Thymus (tissue), 11 donors: ENCODE measurements at regions not wholly inside any gene's neighbourhood (a gene's known extent, or its start where the extent isn't known, plus 50 kb on each side); places are given as distances from the start of the nearest gene placed in this dataset.

Source experiments
- DNase-seq, 9 donors: peaks; one replicate each; pipeline ENCODE4 v3.0.0-alpha.2; 2013; ENCODE audit warnings: low spot score in 9 of 9, low read depth in 6 of 9, missing footprints in 1 of 9
- H3K27ac ChIP-seq, 2 donors: one replicate each; pipeline ENCODE4 v1.5.1; 2013; ENCODE audit warnings: control low read depth in 1 of 2, low read depth in 1 of 2, low read length in 1 of 2, mild to moderate bottlenecking in 1 of 2, moderate library complexity in 1 of 2
- H3K27me3 ChIP-seq, 2 donors: one replicate each; pipeline ENCODE4 v1.5.1; 2013; ENCODE audit warnings: low read length in 1 of 2; ENCODE audit not compliant: control insufficient read depth in 2 of 2, insufficient read depth in 1 of 2
- H3K36me3 ChIP-seq, 2 donors: one replicate each; pipeline ENCODE4 v1.5.1; 2013; ENCODE audit warnings: low read length in 1 of 2, mild to moderate bottlenecking in 1 of 2, moderate library complexity in 1 of 2; ENCODE audit not compliant: control insufficient read depth in 2 of 2, insufficient read depth in 2 of 2
- H3K4me1 ChIP-seq, 2 donors: one replicate each; pipeline ENCODE4 v1.5.1; 2013; ENCODE audit warnings: low read length in 2 of 2; ENCODE audit not compliant: control insufficient read depth in 2 of 2, insufficient read depth in 2 of 2
- H3K4me3 ChIP-seq, 2 donors: one replicate each; pipeline ENCODE4 v1.5.1; 2013; ENCODE audit warnings: low read length in 2 of 2, control low read depth in 1 of 2, mild to moderate bottlenecking in 1 of 2
- H3K9me3 ChIP-seq, 2 donors: one replicate each; pipeline ENCODE4 v1.5.1; 2013; ENCODE audit warnings: low read length in 1 of 2, mild to moderate bottlenecking in 1 of 2; ENCODE audit not compliant: control insufficient read depth in 2 of 2, insufficient read depth in 1 of 2
- WGBS: extraction: QIAGEN DNeasy Blood & Tissue Kit; methylation state at CpG from one replicate; pipeline ENCODE4 v1.1.7; 2013; 5-methylcytosine and 5-hydroxymethylcytosine counted together
- donor health status: healthy.

DNA sequence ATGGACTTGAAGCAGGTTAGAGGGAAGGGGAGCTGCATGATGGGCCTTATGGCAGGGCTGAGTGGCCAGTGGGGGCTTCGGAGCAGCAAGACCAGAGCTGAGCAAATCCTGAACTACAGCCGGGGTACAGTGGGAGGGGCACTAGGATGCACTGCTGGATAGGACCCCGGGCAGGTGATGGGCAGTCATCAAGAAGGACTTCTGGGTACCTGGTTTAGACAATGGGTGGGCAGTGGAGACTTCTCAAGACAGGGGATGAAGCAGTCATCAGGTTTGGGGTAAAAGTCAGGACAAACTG, 507.4 kb upstream of the MYT1L start:
- Histone ChIP-seq H3K4me1 (peaks cover 0 to 6% of the 10 kb centered on the region in 2 donors), H3K9me3 (no peaks in the 10 kb centered on the region), H3K27me3 (no peaks in the 10 kb centered on the region), H3K27ac (no peak overlapping the region), H3K4me3 (no peak overlapping the region), H3K36me3 (no peaks in the 10 kb centered on the region)
- 93% methylated on average over 3 of the region's 3 CpGs for WGBS
- no peak for DNase-seq

DNA sequence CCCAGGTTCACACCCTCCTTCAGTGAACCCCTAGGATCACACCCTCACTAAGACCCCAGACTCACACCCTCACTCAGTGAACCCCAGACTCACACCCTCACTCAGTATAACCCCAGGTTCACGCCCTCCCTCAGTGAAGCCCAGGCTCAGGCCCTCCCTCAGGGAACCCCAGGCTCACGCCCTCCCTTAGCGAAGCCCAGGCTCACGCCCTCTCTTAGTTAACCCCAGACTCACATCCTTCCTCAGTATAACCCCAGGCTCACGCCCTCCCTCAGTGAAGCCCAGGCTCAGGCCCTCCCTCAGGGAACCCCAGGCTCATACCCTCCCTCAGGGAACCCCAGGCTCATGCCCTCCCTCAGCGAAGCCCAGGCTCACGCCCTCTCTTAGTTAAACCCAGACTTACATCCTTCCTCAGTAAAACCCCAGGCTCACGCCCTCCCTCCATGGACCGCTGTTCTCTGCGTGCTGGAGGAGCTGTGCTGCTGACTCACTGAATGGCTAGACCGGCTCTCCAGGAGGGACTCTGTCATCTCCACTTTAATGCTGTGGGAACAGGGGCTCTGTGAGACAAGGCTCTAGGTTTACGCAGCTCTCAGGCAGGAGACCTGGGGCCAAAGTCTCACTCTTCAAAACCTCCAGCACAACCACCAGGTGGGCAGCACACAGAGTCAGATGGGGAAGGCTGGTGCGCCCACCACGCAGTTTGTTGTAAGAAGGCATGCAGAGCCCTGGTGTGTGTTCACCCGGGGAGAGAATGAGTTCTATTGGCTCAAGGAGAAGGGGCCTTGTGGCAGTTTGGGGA, 506.9 kb upstream of the MYT1L start:
- Histone ChIP-seq H3K27me3 (no peaks in the 10 kb centered on the region), H3K36me3 (no peaks in the 10 kb centered on the region), H3K4me3 (no peak overlapping the region), H3K27ac (no peak overlapping the region), H3K4me1 (peaks cover 0 to 6% of the 10 kb centered on the region in 2 donors), H3K9me3 (no peaks in the 10 kb centered on the region)
- WGBS = 81% methylated on average over 15 of the region's 15 CpGs
- DNase-seq = no peak

DNA sequence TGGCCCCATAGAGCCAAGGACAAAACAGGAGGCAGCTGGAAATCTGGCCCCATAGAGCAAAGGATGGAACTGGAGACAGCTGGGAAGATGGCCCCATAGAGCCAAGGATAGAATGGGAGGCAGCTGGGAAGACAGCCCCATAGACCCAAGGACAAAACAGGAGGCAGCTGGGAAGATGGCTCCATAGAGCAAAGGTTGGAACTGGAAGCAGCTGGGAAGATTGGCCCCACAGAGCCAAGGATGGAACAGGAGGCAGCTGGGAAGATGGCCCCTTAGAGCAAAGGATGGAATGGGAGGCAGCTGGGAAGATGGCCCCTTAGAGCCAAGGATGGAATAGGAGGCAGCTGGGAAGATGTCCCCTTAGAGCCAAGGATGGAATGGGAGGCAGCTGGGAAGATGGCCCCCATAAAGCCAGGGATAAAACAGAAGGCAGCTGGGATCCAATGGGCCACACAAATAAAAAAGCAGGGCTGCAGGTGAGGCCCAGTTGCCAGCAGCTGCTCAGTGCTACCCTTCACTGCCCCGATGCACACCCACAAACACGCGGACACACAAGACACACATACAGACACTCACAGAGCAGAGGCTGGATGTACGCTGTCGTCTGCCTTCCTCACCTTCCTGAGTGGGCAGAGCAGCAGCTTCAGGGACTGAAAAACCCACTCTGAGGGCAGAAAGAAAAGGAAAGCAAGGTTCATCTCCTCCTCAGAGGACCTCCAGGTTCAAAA, 505.4 kb upstream of the MYT1L start:
- no peak overlapping the region for H3K4me3 ChIP-seq
- no peak for DNase-seq
- 90% methylated on average over 5 of the region's 5 CpGs for WGBS
- H3K27ac ChIP-seq = no peak overlapping the region
- peaks cover 0 to 6% of the 10 kb centered on the region in 2 donors for H3K4me1 ChIP-seq
- H3K36me3 ChIP-seq = no peaks in the 10 kb centered on the region
- H3K9me3 ChIP-seq = no peaks in the 10 kb centered on the region
- H3K27me3 ChIP-seq = no peaks in the 10 kb centered on the region

DNA sequence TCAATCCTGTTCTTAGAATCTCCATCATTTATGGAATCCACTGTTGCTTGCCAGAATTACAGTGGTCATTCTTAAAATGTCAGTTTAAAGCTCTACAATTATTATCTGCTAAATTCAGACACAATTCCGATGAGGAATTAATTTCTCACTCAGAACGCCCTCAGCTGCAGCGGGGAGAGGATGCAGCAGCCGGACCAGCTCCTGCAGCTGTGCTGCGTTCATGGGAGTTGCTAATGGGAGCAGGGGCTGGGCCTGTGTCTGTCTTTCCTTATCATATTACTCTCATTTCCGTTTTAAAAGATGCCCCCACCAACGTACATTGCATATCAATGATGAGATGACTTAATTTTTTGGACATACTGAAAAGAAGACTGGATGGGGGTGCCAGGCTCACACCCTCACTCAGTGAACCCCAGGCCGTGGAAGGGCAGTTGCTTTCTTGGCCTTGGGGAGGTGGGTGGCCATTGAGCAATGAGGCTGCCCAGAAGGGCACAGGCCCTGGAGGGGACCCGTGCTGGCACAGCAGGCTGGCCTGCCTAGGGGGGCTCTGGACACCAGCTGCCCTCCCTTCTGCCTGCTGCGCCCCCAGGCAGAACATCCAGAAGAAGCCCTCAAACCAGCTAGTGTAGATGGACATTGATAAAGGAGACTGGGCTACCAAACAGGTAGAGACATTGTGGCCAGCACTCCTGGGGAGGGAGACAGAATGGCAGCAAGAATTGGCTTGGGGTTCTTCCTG, 503.6 kb upstream of the MYT1L start:
- DNase-seq = no peak
- H3K4me1 ChIP-seq = no peaks in the 10 kb centered on the region
- 93% methylated on average over 10 of the region's 10 CpGs for WGBS

DNA sequence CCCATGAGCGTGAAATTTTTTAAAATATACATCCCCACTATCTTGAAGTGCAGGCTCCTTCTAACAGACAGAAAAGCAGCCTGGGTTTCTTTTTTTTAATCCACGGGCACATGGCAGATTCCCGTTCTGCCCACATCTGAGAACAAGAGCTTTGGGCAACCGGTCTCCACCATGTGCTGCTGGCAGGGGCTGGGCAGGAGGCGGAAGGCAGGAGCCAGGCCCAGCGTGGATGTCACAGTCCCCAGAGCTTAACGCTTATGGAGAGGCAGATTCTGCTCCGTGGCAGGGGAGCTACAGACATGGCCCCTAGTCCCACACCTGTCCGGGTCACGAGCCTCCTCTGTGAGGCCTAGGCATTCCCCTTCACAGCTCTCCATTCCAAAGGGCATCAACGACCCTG, 503.0 kb upstream of the MYT1L start:
- Histone ChIP-seq H3K4me3 (no peak overlapping the region), H3K36me3 (no peaks in the 10 kb centered on the region), H3K27me3 (no peaks in the 10 kb centered on the region), H3K4me1 (no peaks in the 10 kb centered on the region), H3K27ac (no peak overlapping the region), H3K9me3 (no peaks in the 10 kb centered on the region)
- 89% methylated on average over 11 of the region's 11 CpGs for WGBS
- no peak for DNase-seq

More for the DNA sequence above, 503.6 kb upstream of the MYT1L start:
- Histone ChIP-seq H3K36me3 (no peaks in the 10 kb centered on the region), H3K4me3 (no peak overlapping the region), H3K9me3 (no peaks in the 10 kb centered on the region), H3K27ac (no peak overlapping the region), H3K27me3 (no peaks in the 10 kb centered on the region)

DNA sequence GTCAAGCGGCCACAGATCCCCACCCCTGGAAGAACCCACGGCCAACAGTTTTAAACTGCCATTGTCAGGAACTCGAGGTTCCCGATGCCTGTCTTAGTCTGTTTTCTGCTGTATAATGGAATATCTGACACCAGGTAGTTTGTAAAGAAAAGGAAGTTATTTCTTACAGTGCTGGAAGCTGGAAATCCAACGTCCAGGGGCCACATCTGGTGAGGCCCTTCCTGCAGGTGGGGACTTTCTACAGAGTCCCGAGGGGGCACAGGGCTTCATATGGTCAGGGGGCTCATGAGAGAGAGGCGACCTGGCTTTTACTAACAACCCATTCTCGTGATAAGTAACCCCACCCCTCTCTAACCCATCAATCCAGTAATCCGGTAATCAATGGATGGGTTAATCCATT, 501.6 kb upstream of the MYT1L start:
- Histone ChIP-seq H3K36me3 (no peaks in the 10 kb centered on the region), H3K4me3 (no peak overlapping the region), H3K4me1 (no peaks in the 10 kb centered on the region), H3K27ac (no peak overlapping the region), H3K9me3 (no peaks in the 10 kb centered on the region), H3K27me3 (no peaks in the 10 kb centered on the region)
- 88% methylated on average over 9 of the region's 9 CpGs for WGBS
- no peak for DNase-seq

DNA sequence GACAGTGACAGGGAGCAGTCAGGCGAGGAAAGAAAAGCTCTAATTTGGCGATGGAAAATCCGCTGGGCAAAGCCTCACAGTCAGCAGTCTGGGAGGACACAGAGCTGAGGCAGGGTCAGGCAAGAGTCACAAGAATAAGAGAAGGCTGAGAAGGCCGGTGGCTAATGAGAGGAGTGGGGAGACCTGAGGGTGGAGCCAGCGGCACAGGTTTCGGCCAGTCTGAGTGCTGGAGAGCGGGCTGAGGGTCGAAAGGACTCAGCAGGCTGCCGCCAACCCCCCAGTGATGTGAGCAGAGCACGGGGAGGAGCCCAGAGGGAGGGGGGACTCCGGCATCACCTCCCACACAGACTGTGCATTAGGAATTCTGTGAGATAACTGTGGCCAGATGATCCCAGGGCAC, 500.6 kb upstream of the MYT1L start:
- no peak for DNase-seq
- H3K36me3 ChIP-seq = no peaks in the 10 kb centered on the region
- 62% methylated on average over 11 of the region's 11 CpGs for WGBS
- H3K9me3 ChIP-seq = no peaks in the 10 kb centered on the region
- no peaks in the 10 kb centered on the region for H3K4me1 ChIP-seq
- no peaks in the 10 kb centered on the region for H3K27me3 ChIP-seq
- H3K27ac ChIP-seq = no peak overlapping the region
- no peak overlapping the region for H3K4me3 ChIP-seq

DNA sequence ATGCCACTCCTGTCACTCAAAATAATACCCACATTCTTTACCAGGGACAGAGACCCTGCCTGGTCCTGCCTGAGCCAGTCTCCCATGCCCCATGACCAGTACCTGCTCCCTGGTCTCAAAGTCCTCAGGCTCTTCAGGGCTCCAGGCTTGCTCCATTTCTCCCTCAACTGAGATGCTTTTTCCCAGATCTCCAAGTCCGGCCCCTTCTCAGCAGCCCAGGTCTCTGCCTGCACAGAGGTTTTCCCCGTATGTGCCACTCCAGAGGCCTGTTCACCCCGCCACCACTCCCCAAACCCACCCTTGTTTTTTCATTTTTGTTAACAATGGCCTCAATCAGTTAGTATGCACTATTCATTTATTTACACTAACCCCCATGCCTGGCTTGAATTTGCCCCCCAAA, 499.5 kb upstream of the MYT1L start:
- Histone ChIP-seq H3K4me3 (no peak overlapping the region), H3K27ac (no peak overlapping the region), H3K9me3 (no peaks in the 10 kb centered on the region), H3K27me3 (no peaks in the 10 kb centered on the region), H3K36me3 (no peaks in the 10 kb centered on the region), H3K4me1 (no peaks in the 10 kb centered on the region)
- 98% methylated on average over 3 of the region's 3 CpGs for WGBS
- no peak for DNase-seq

DNA sequence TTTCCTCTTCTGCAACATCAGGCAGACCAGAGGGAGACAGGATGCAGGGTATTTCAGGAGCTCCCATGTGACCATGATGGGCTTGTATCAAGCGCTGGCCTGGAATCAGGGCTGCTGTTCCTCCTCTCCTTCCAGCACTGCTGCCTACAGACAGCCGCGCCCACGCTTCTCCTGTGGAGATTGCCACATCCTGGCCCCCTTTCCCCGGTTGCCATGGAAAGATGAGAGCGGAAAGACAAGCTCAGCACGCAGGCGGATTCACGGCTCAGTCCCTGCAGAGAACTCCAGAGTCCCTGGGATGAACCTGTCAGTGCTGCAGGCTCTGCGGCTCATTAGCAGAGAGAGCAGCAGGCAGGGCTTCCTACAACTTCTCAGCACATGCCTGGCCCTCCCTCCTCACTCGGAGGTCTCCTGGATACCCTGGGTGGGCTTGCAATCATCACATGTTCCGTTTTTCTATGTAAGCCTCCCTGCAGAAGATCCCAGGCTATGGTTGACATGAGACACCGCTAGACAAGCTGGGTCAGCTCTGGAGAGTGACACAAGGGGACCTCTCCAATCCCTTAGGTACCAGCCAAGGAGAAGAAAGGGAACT, 497.8 kb upstream of the MYT1L start:
- H3K4me1 ChIP-seq = no peaks in the 10 kb centered on the region
- H3K27me3 ChIP-seq = no peaks in the 10 kb centered on the region
- no peak for DNase-seq
- no peak overlapping the region for H3K27ac ChIP-seq
- no peak overlapping the region for H3K4me3 ChIP-seq
- no peaks in the 10 kb centered on the region for H3K9me3 ChIP-seq
- WGBS = 87% methylated on average over 13 of the region's 13 CpGs
- H3K36me3 ChIP-seq = no peaks in the 10 kb centered on the region
